SK-N-SH (cell line): ENCODE measurements at regions not wholly inside any gene's neighbourhood (a gene's known extent, or its start where the extent isn't known, plus 50 kb on each side); places are given as distances from the start of the nearest gene placed in this dataset.

Experiments
- CTCF ChIA-PET: fragments of 300-600, 350-600 bp; formaldehyde crosslinking; extraction: SDS; loops from one replicate; lab custom pipeline; 2021; lab: Yijun Ruan, JAX
- POLR2A ChIA-PET: fragments of 350-600 bp; sonication (Branson Sonifier 250); formaldehyde crosslinking; extraction: SDS; loops from one replicate; lab custom pipeline; 2020; ENCODE audit warnings: antibody characterized with exemption, inconsistent platforms; lab: Yijun Ruan, JAX
- DNase-seq: peaks from one replicate; pipeline ENCODE4 v3.0.0; 2012
- H2AFZ ChIP-seq: fragments of 200-600 bp; sonication (generic); 2 replicates; pipeline ENCODE4 v1.8.1; 2016; ENCODE audit warnings: antibody characterized with exemption, mild to moderate bottlenecking, low read depth
- H3F3A ChIP-seq: fragments of 200-600 bp; sonication (generic); replicated peaks from 2 replicates; pipeline ENCODE3; 2016; ENCODE audit warnings: antibody characterized with exemption, mild to moderate bottlenecking; ENCODE audit not compliant: insufficient read depth
- H3K27ac ChIP-seq, 2 experiments: fragments of 200-500 bp in 1 of 2; fragments of 200-600 bp in 1 of 2; sonication (Bioruptor generic) in 1 of 2; sonication (generic), shearing (Covaris generic) in 1 of 2; 2 replicates each; pipeline versions ENCODE4 v1.5.1 to v1.6.1; 2014 to 2016; ENCODE audit warnings: low read depth in 2 of 2, inconsistent platforms in 1 of 2, low read length in 1 of 2, mild to moderate bottlenecking in 1 of 2, mixed read lengths in 1 of 2
- H3K27me3 ChIP-seq: fragments of 200-600 bp; sonication (generic), shearing (Covaris generic); 2 replicates; pipeline ENCODE4 v1.6.1; 2016; ENCODE audit warnings: mixed run types; ENCODE audit not compliant: insufficient read depth
- H3K36me3 ChIP-seq, 2 experiments: fragments of 200-500 bp in 1 of 2; fragments of 200-600 bp in 1 of 2; sonication (Bioruptor generic) in 1 of 2; sonication (generic) in 1 of 2; replicated peaks in 1 of 2; 2 replicates each; pipeline versions ENCODE3 to v1.5.1; 2014 to 2016; ENCODE audit warnings: low read length in 1 of 2, mild to moderate bottlenecking in 1 of 2; ENCODE audit not compliant: insufficient read depth in 2 of 2, control insufficient read depth in 1 of 2
- H3K4me1 ChIP-seq, 2 experiments: fragments of 200-500 bp in 1 of 2; fragments of 200-600 bp in 1 of 2; sonication (Bioruptor generic) in 1 of 2; sonication (generic), shearing (Covaris generic) in 1 of 2; 2 replicates each; pipeline versions ENCODE4 v1.5.1 to v1.6.1; 2014 to 2016; ENCODE audit warnings: low read depth in 1 of 2, low read length in 1 of 2, mixed run types in 1 of 2; ENCODE audit not compliant: insufficient read depth in 2 of 2, control insufficient read depth in 1 of 2
- H3K4me2 ChIP-seq: fragments of 200-600 bp; sonication (generic), shearing (Covaris generic); 2 replicates; pipeline ENCODE4 v1.6.1; 2017; ENCODE audit warnings: mixed run types
- H3K4me3 ChIP-seq, 2 experiments: fragments of 200-500 bp in 1 of 2; fragments of 200-600 bp in 1 of 2; sonication (Bioruptor generic) in 1 of 2; sonication (generic), shearing (Covaris generic) in 1 of 2; 2 replicates each; pipeline versions ENCODE4 v1.5.1 to v1.8.1; 2014 to 2016; ENCODE audit warnings: low read depth in 2 of 2, inconsistent platforms in 1 of 2, low read length in 1 of 2, mild to moderate bottlenecking in 1 of 2, mixed read lengths in 1 of 2, moderate library complexity in 1 of 2
- H3K79me2 ChIP-seq: fragments of 200-600 bp; sonication (generic); 2 replicates; pipeline ENCODE4 v1.8.1; 2017; ENCODE audit warnings: mild to moderate bottlenecking; ENCODE audit not compliant: insufficient read depth
- H3K9ac ChIP-seq: fragments of 200-600 bp; sonication (generic); 2 replicates; pipeline ENCODE4 v1.6.1; 2017; ENCODE audit warnings: mixed run types
- H3K9me2 ChIP-seq: fragments of 200-600 bp; sonication (generic); 2 replicates; pipeline ENCODE4 v1.6.1; 2017; ENCODE audit warnings: mixed run types
- H3K9me3 ChIP-seq: fragments of 200-600 bp; sonication (generic); 2 replicates; pipeline ENCODE4 v1.6.1; 2017; ENCODE audit warnings: mixed run types, mild to moderate bottlenecking, moderate library complexity
- H4K20me1 ChIP-seq: fragments of 200-600 bp; sonication (generic); 2 replicates; pipeline ENCODE4 v1.6.1; 2017; ENCODE audit warnings: mild to moderate bottlenecking, mixed run types; ENCODE audit not compliant: insufficient read depth
- JUND ChIP-seq: IDR thresholded peaks from 2 replicates; pipeline ENCODE4 v1.4.0; 2012
- NRF1 ChIP-seq: IDR thresholded peaks from 2 replicates; pipeline ENCODE4 v1.6.1; 2012; ENCODE audit warnings: low read depth, mild to moderate bottlenecking, low read length
- RCOR1 ChIP-seq: fragments of 150-350 bp; IDR thresholded peaks from 2 replicates; pipeline ENCODE4 v1.6.1; 2017; ENCODE audit warnings: antibody characterized with exemption, low read length
- REST ChIP-seq: IDR thresholded peaks from 2 replicates; pipeline ENCODE4 v1.6.1; 2012; ENCODE audit warnings: mild to moderate bottlenecking, low read depth, low read length, moderate library complexity
- SIN3A ChIP-seq: IDR thresholded peaks from 2 replicates; pipeline ENCODE4 v1.6.1; 2012; ENCODE audit warnings: low read depth, mild to moderate bottlenecking, low read length, moderate library complexity, borderline replicate concordance
- TCF12 ChIP-seq: IDR thresholded peaks from 2 replicates; pipeline ENCODE4 v1.4.0; 2012
- USF1 ChIP-seq: IDR thresholded peaks from 2 replicates; pipeline ENCODE4 v1.4.0; 2012; ENCODE audit warnings: low read depth, borderline replicate concordance
- USF2 ChIP-seq: fragments of 150-350 bp; IDR thresholded peaks from 2 replicates; pipeline ENCODE4 v1.6.1; 2017; ENCODE audit warnings: antibody characterized with exemption, low read length, low read depth, borderline replicate concordance
- WGBS: methylation state at CpG from one replicate; pipeline ENCODE4 v1.1.6; 2017; ENCODE audit warnings: low lambda C conversion rate; 5-methylcytosine and 5-hydroxymethylcytosine counted together

- no peak for TF ChIP-seq RCOR1
- TF ChIP-seq, all 33 proteins: peak for 0
Observed at GRCh38 chr1:219506936-219507335, 106.0 kb downstream of the ZC3H11B start (continued).

GRCh38 chr1:219506473-219506899 is 106.4 kb downstream of the ZC3H11B start:
- CTCF ChIA-PET, result interaction anchor here (1.1 kb wide), 1 partner anchor 8 kb away, joined by 3 read pairs; no protein-coding TSS in a partner anchor
- Histone ChIP-seq H3F3A (no peaks in the 10 kb centered on the region), H3K4me2 (no peak overlapping the region), H2AFZ (no peak overlapping the region), H3K36me3 (no peaks in the 10 kb centered on the region), H3K4me3 (no peak overlapping the region), H3K4me1 (peaks cover 0 to 3% of the 10 kb centered on the region in 2 experiments; a peak in 2 of 4 replicates), H3K9me2 (no peaks in the 10 kb centered on the region), H3K27me3 (no peaks in the 10 kb centered on the region), H4K20me1 (no peaks in the 10 kb centered on the region), H3K79me2 (no peaks in the 10 kb centered on the region), H3K9me3 (no peaks in the 10 kb centered on the region), H3K27ac (no peak overlapping the region; a peak in 1 of 4 replicates), H3K9ac (no peak overlapping the region)
- no peak for TF ChIP-seq NRF1
- no peak for TF ChIP-seq JUND
- WGBS, result 70% methylated on average over 4 of the region's 4 CpGs
- POLR2A ChIA-PET, result no interaction called here
- DNase-seq, result no peak

GRCh38 chr1:219505886-219506285 is 107.0 kb downstream of the ZC3H11B start:
- DNase-seq, result no peak
- POLR2A ChIA-PET, result no interaction called here
- H2AFZ ChIP-seq, result no peak overlapping the region
- no peak overlapping the region for H3K27ac ChIP-seq
- TF ChIP-seq SIN3A (no peak), TCF12 (no peak), USF1 (no peak), USF2 (no peak), RCOR1 (no peak), REST (no peak)
- H3K4me2 ChIP-seq, result no peak overlapping the region
- no peak overlapping the region for H3K4me3 ChIP-seq
- peaks cover 0 to 3% of the 10 kb centered on the region in 2 experiments; a peak in 2 of 4 replicates for H3K4me1 ChIP-seq
- H3F3A ChIP-seq, result no peaks in the 10 kb centered on the region
- no peaks in the 10 kb centered on the region for H3K27me3 ChIP-seq
- H3K79me2 ChIP-seq, result no peaks in the 10 kb centered on the region
- no peak overlapping the region for H3K9ac ChIP-seq
- no peaks in the 10 kb centered on the region for H3K36me3 ChIP-seq
- no peaks in the 10 kb centered on the region for H3K9me2 ChIP-seq
- WGBS, result 78% methylated on average over 3 of the region's 3 CpGs
- CTCF ChIA-PET, result no interaction called here
- H4K20me1 ChIP-seq, result no peaks in the 10 kb centered on the region
- no peaks in the 10 kb centered on the region for H3K9me3 ChIP-seq
